GM12865 (cell line): ENCODE measurements at regions not wholly inside any gene's neighbourhood (a gene's known extent, or its start where the extent isn't known, plus 50 kb on each side); places are given as distances from the start of the nearest gene placed in this dataset.

Experiments used
- DNase-seq: peaks from one replicate; pipeline ENCODE4 v3.0.0; 2010; ENCODE audit warnings: low read depth
- H3K4me3 ChIP-seq: 2 replicates; pipeline ENCODE4 v1.5.1; 2011; ENCODE audit warnings: mild to moderate bottlenecking, low read depth, low read length, control low read depth
- CTCF ChIP-seq: IDR thresholded peaks from 2 replicates; pipeline ENCODE4 v1.5.1; 2011; ENCODE audit warnings: low read length, control low read depth, low read depth, inconsistent platforms; ENCODE audit not compliant: insufficient read depth; ENCODE audit errors: missing control alignments

- TF ChIP-seq CTCF, result no peak
- no peak overlapping the region for H3K4me3 ChIP-seq
- DNase-seq, result no peak
Measured at GRCh38 chr1:187226396-187226795, 397.6 kb downstream of the PLA2G4A start.

GRCh38 chr1:187228790-187229189 is 400.0 kb downstream of the PLA2G4A start:
- DNase-seq, result no peak
- H3K4me3 ChIP-seq, result no peak overlapping the region
- no peak for TF ChIP-seq CTCF

- TF ChIP-seq CTCF, result no peak
- H3K4me3 ChIP-seq, result no peak overlapping the region
- no peak for DNase-seq
Measured at GRCh38 chr1:187229496-187229895, 400.7 kb downstream of the PLA2G4A start.

DNA sequence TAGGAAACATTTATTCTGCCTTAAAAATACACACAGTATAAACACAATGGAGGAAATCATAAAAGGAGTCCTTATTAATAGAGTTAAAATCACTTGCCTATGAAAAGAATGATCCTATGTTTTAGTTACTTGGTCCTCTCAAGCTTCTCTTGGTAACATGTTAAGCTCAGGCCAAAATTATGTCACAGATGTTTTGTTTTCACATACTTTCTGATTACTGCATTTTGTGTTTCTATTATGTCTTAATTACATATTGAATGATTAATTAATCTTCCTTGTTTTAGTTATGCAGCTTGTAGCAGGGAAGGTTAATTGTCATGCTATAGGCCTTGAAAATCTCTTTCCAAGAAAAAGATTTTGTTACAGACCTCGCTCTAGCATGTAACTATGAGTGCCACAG is 406.0 kb downstream of the PLA2G4A start:
- no peak for TF ChIP-seq CTCF
- H3K4me3 ChIP-seq, result no peak overlapping the region
- no peak for DNase-seq

DNA sequence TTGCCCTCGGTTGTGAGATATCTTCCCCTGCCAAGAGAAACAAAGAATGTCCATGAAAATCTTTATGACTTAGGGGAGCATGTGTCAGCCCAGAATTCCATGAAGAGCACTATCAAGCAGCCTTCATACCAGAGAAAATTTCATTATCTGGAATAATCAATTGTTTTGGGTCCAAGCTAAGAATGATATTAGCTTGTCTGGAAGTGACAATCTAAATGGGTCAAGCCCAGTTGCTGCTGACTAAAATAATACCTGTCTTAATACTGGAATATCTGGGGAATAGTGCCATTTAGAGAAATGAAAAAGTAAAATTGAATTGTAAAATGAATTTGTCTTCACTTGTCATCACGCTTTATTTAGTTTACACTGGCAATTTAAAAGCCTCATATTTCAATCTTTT is 407.4 kb downstream of the PLA2G4A start:
- H3K4me3 ChIP-seq, result no peak overlapping the region
- no peak for TF ChIP-seq CTCF
- DNase-seq, result no peak

DNA sequence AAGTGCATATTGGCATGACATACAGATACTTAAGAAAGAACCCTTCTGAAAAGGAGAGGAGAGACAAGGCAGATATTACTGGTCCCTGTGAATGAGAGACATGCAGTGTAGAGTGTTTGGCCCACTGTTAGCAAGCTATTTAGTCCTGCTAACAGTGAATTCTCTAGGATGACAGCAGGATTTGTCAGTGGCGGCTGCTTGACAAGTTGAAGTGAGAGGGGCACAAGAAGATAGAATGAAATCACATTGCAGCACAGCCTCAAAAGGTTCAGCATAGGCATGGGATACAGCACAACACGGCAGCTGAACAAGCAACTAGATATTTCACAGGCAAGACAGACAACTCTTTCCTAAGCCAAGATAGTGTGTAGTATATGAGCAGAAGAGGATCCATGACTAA is 407.9 kb downstream of the PLA2G4A start:
- no peak overlapping the region for H3K4me3 ChIP-seq
- TF ChIP-seq CTCF, result no peak
- no peak for DNase-seq

- no peak overlapping the region for H3K4me3 ChIP-seq
- DNase-seq, result no peak
- TF ChIP-seq CTCF, result no peak
Measured at GRCh38 chr1:187237542-187237941, 408.8 kb downstream of the PLA2G4A start.
